ENCODE measurements at regions not wholly inside any gene's neighbourhood (a gene's known extent, or its start where the extent isn't known, plus 50 kb on each side); places are given as distances from the start of the nearest gene placed in this dataset.

DNA sequence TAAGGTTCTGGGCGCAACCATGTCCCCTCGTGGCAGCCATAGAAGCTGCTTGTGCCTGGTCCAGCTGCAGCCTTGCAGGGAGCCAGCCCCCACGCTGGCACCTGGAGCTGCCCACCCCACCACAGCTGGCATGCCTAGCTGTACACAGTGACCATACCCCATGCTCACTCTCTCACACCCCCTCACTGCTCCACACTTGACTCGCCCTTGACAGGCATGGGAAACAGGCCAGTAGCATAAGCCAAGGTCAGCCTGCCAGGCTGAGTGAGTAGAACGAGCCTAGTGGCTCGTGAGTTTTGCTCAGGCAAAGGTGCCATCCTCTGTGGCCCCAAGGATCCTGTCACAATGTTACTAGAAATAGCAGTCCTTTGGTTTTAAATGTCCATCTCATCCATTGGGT, 52.7 kb upstream of the CADM2 start:
- TF ChIP-seq CTCF (IDR thresholded peaks at IDR 0.05) (no peak), POLR2A (IDR thresholded peaks at IDR 0.05) (no peak)
